NCI-H524 (cell line): ENCODE measurements at regions not wholly inside any gene's neighbourhood (a gene's known extent, or its start where the extent isn't known, plus 50 kb on each side); places are given as distances from the start of the nearest gene placed in this dataset.

ENCODE experiments used
- DNase-seq, 2 experiments: peaks; one replicate each; lab custom pipeline; 2025; lab: John Stamatoyannopoulos, UW

GRCh38 chr11:112465433-112466024 lies 204.9 kb upstream of the PLET1 start:
- no peak for DNase-seq

DNA sequence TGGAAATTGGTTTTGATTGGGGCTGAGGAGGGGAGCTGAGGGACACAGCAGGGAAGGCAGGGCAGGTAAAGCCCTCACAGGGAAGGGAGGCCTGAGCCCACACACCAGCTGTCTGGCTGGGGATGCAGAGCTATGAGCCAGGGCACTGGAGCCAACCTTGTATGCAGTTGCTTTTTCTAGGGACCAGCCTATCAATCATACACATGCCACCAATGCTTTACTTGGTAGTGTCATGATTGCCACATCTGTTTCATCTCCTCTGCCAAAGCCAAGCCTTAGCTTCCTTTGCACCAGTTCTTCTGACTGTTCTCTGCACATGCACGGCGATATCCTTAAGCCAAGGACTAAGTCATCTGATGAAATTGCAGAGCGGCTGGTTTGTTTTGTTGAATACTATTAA lies 207.1 kb upstream of the PLET1 start:
- no peak for DNase-seq

GRCh38 chr11:112469376-112469775 lies 208.7 kb upstream of the PLET1 start:
- no peak for DNase-seq

- no peak for DNase-seq
Observed at GRCh38 chr11:112470355-112470754, 209.7 kb upstream of the PLET1 start.

GRCh38 chr11:112471731-112472130 lies 211.1 kb upstream of the PLET1 start:
- DNase-seq: no peak

- DNase-seq: no peak
Observed at GRCh38 chr11:112477152-112477551, 216.5 kb upstream of the PLET1 start.

DNA sequence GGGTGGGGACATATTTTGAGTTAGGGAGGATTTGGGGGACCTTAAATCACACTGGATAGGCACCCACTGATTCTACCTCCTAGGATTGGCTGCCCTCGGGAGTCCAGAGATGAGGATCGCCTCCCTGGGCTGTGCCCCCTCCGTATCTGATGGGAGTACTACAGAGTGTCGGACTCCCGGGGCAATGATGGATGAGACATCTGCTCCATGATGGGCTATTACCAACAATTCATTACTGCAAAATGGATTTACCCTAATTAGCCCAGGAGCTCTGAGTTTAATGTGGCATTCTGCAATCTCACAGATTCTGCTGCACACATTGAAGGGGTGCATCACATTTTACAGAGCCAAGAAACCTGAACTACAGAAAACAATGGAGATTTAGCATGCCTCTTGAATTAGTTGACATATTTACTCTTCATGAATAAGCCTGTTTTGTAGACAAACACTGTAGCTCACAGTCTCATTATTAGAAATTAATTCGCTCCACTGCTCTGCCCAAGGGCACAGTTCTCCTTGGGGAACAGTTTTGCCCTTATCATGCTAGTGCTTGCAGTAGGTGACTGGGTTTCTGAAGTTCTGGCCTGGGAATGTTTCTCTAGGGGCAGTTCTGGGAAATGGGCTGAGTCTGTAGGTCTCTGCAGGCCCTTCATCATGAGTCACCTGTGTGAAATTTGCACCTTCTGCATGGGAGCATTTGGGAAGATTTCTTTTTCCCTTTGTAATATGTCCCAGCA lies 217.1 kb upstream of the PLET1 start:
- DNase-seq: peak; percentile 13 to 64

- no peak for DNase-seq
Observed at GRCh38 chr11:112478806-112479205, 218.1 kb upstream of the PLET1 start.

GRCh38 chr11:112481431-112481830 lies 220.8 kb upstream of the PLET1 start:
- DNase-seq: no peak

DNA sequence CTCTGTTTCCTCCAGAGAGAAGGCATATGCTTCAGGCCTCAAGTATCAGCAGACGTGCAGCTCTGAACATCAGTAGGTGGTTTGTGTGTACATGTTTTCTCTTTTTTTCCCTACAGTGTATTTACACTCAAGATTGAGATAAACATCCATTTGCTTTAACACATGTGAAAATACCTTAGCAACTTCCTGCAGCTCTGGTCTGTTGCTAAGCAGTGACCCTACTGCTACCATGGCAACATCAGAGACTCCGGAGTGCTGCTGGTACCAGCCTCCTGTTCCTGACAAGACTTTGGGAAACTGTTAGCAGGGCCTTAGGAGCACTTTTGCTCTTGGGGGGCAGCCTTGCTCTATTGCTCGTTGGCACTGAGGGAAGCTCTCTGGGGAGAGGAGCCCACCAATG lies 221.2 kb upstream of the PLET1 start:
- peak in 1 of 2 experiments; percentile 7 for DNase-seq

GRCh38 chr11:112485280-112485679 lies 224.6 kb upstream of the PLET1 start:
- DNase-seq: peak in 1 of 2 experiments; percentile 40

DNA sequence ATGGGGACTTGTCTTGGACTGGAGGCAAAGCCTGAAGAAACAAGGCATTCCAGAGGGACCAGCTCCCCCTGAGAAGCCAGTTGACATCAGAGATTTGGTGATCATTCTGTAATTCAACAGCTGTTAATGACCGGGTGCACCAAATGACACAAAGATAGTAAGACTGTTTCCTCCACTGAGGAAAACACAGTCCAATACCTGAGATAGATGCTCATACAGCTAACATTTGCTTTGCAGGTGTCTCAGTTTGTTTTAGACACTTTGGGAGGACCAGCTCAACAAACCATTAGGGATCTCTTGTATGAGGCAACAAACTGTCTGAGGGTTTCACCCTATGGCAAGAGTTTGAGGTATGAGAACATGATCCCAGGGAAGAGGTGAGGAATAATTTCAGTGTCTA lies 237.2 kb upstream of the PLET1 start:
- no peak for DNase-seq

DNA sequence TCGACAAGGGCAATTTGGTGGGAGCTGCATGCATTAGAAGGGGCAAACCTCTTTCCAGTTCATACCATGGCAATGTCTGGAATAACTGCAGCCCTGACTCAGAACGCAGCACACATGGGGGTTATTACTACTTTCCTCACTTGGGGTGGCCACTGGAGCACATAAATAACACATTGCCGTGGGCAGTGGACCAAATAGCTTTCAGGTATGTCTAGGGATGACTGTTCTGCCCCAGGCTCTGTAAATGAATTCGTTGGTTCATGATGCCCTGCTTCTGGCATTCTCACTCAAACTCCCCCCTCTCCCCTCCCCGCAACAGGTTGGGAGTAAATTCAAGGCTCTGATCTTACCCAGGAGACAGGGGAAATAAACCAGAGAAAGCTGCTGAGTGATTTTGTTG lies 238.0 kb upstream of the PLET1 start:
- DNase-seq: no peak

GRCh38 chr11:112499153-112499880 lies 238.7 kb upstream of the PLET1 start:
- DNase-seq: no peak

GRCh38 chr11:112499881-112500204 lies 239.2 kb upstream of the PLET1 start:
- DNase-seq: no peak

GRCh38 chr11:112503410-112503809 lies 242.8 kb upstream of the PLET1 start:
- DNase-seq: no peak

DNA sequence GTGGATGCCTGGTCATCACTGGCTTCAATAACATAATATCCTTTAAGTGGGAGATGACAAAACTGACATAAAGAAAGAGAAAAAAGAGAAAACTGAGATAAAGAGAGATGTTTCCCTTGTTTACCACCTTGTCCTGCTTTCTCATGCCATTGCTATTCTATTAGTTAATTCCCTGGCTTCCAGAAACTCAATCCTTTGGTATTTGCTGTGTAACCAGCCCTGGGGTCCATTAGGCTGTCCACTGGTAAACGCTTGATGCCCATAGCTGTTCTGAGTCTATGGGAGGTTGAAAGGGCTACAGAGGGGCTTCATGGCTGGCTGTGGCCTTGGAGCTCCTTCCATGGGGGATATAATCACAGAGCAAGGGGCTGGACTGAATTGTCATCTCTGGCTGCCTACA lies 243.4 kb upstream of the PLET1 start:
- no peak for DNase-seq

GRCh38 chr11:112506852-112507251 lies 246.2 kb upstream of the PLET1 start:
- DNase-seq: no peak

GRCh38 chr11:112507281-112507680 lies 246.6 kb upstream of the PLET1 start:
- no peak for DNase-seq

GRCh38 chr11:112508750-112509149 lies 248.1 kb upstream of the PLET1 start:
- no peak for DNase-seq

DNA sequence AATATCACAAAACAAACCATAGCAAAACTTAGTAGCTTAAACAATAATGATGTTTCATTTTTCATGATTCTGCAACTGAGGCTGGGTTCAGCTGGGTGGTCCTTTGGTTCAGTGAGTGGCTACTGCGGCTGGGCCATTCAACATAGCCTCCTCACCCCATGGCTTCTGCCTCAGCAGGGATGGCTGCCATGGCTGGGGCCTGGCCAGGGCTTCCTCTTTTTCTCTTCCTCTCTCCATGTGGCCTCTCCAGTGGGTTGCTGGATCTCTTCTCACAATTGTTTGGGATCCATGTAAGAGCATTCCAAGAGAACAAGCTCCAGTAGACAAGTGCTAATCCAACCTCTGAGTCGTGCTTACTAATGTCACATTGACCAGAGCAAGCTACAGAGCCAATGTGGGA lies 248.6 kb upstream of the PLET1 start:
- no peak for DNase-seq

- DNase-seq: peak in 1 of 2 experiments; percentile 49
Observed at GRCh38 chr11:112511271-112511670, 250.6 kb upstream of the PLET1 start.

- DNase-seq: peak in 1 of 2 experiments; percentile 74
Observed at GRCh38 chr11:112511911-112512310, 251.3 kb upstream of the PLET1 start.
